HG03521 (cell line): ENCODE measurements at regions not wholly inside any gene's neighbourhood (a gene's known extent, or its start where the extent isn't known, plus 50 kb on each side); places are given as distances from the start of the nearest gene placed in this dataset.
"Not testable (repeated sequence)": the region's sequence is repeated elsewhere in the genome, so short reads cannot be mapped to it uniquely, and the experiment has no call there.

Experiments used
- ATAC-seq: cut with Tn5 transposase; IDR thresholded peaks from one replicate; pipeline ENCODE4 v1.9.1; 2021; ENCODE audit warnings: mild to moderate bottlenecking, moderate library complexity; ENCODE audit not compliant: unreplicated experiment

- no peak for ATAC-seq
Observed at GRCh38 chr14:101616202-101616601, 54.9 kb downstream of the DIO3 start.

- ATAC-seq = no peak
Observed at GRCh38 chr14:101619484-101619883, 58.2 kb downstream of the DIO3 start.

GRCh38 chr14:101620031-101620788 lies 58.9 kb downstream of the DIO3 start:
- ATAC-seq = no peak

- ATAC-seq = no peak
Observed at GRCh38 chr14:101620821-101621785, 59.8 kb downstream of the DIO3 start.

- ATAC-seq = no peak
Observed at GRCh38 chr14:101622251-101623076, 61.2 kb downstream of the DIO3 start.

GRCh38 chr14:101623077-101623372 lies 61.7 kb downstream of the DIO3 start:
- no peak for ATAC-seq

- ATAC-seq = no peak
Observed at GRCh38 chr14:101623685-101624444, 62.6 kb downstream of the DIO3 start.

- ATAC-seq = no peak
Observed at GRCh38 chr14:101624536-101624935, 63.2 kb downstream of the DIO3 start.

GRCh38 chr14:101625336-101626097 lies 64.2 kb downstream of the DIO3 start:
- ATAC-seq = no peak

- ATAC-seq = no peak
Observed at GRCh38 chr14:101626331-101626730, 65.0 kb downstream of the DIO3 start.

- no peak for ATAC-seq
Observed at GRCh38 chr14:101627915-101628262, 66.6 kb downstream of the DIO3 start.

GRCh38 chr14:101628471-101628966 lies 67.2 kb downstream of the DIO3 start:
- ATAC-seq = peak; percentile 63

GRCh38 chr14:101628975-101629374 lies 67.7 kb downstream of the DIO3 start:
- no peak for ATAC-seq

- no peak for ATAC-seq
Observed at GRCh38 chr14:101630056-101630965, 69.0 kb downstream of the DIO3 start.

GRCh38 chr14:101631199-101631598 lies 69.9 kb downstream of the DIO3 start:
- no peak for ATAC-seq

- not testable (repeated sequence) for ATAC-seq
Observed at GRCh38 chr14:101631970-101632369, 70.7 kb downstream of the DIO3 start.

- ATAC-seq = no peak
Observed at GRCh38 chr14:101632520-101632919, 71.2 kb downstream of the DIO3 start.

GRCh38 chr14:101633276-101633675 lies 72.0 kb downstream of the DIO3 start:
- no peak for ATAC-seq
